Prostate gland (tissue), 2 donors: ENCODE measurements at regions not wholly inside any gene's neighbourhood (a gene's known extent, or its start where the extent isn't known, plus 50 kb on each side); places are given as distances from the start of the nearest gene placed in this dataset.
"Not testable (repeated sequence)": the region's sequence is repeated elsewhere in the genome, so short reads cannot be mapped to it uniquely, and the experiment has no call there.

Source experiments
- DNase-seq: peaks from one replicate; pipeline ENCODE4 v3.0.0-alpha.2; 2019; ENCODE audit warnings: low spot score
- H3K27ac ChIP-seq, 2 donors: fragments of 200-600 bp; sonication (generic); 2 replicates each; pipeline ENCODE4 v1.5.1; 2017 to 2019
- H3K27me3 ChIP-seq: fragments of 200-600 bp; sonication (generic); replicated peaks from 2 replicates; pipeline ENCODE4 v1.5.1; 2019; ENCODE audit not compliant: insufficient read depth
- H3K36me3 ChIP-seq, 2 donors: fragments of 200-600 bp; sonication (generic); 1 replicate in 1 of 2; 2 replicates in 1 of 2; pipeline versions ENCODE4 v1.5.1 to v1.8.1; 2017 to 2019
- H3K4me1 ChIP-seq: fragments of 200-600 bp; sonication (generic); replicated peaks from 2 replicates; pipeline ENCODE4 v1.5.1; 2019
- H3K4me3 ChIP-seq, 2 donors: fragments of 200-600 bp; sonication (generic); 2 replicates each; pipeline ENCODE4 v1.5.1; 2017 to 2019
- H3K9me3 ChIP-seq: fragments of 200-600 bp; sonication (generic); 2 replicates; pipeline ENCODE4 v1.5.1; 2017
- CTCF ChIP-seq, 4 experiments: fragments of 200-600 bp in 2 of 4; fragments of 450-650 bp in 2 of 4; sonication (generic) in 2 of 4; IDR thresholded peaks; 1 replicate in 3 of 4; 2 replicates in 1 of 4; pipeline ENCODE4 v1.5.1; 2016 to 2019; ENCODE audit warnings: antibody characterized with exemption in 4 of 4, mild to moderate bottlenecking in 2 of 4, moderate library complexity in 2 of 4
- POLR2A ChIP-seq: fragments of 450-650 bp; IDR thresholded peaks from one replicate; pipeline ENCODE4 v1.6.1; 2016; ENCODE audit warnings: antibody characterized with exemption, mild to moderate bottlenecking
- POLR2AphosphoS5 ChIP-seq: sonication (generic); formaldehyde crosslinking; IDR thresholded peaks from one replicate; pipeline ENCODE4 v1.6.1; 2017; ENCODE audit warnings: antibody characterized with exemption
- WGBS: methylation state at CpG from one replicate; pipeline ENCODE4 v1.1.5; 2018; 5-methylcytosine and 5-hydroxymethylcytosine counted together
- intact Hi-C: fragments of 100-400 bp; cut with DNase I; formaldehyde crosslinking; loops from one replicate; pipeline ENCODE4 v1.14.2; 2022

- Histone ChIP-seq H3K27ac (no peak overlapping the region), H3K9me3 (no peaks in the 10 kb centered on the region), H3K27me3 (no peaks in the 10 kb centered on the region), H3K36me3 (no peaks in the 10 kb centered on the region), H3K4me3 (no peak overlapping the region), H3K4me1 (no peaks in the 10 kb centered on the region)
- DNase-seq = no peak
- no peak for TF ChIP-seq CTCF (IDR thresholded peaks at IDR 0.05)
- TF ChIP-seq POLR2A = no peak
- no peak for TF ChIP-seq POLR2AphosphoS5
- intact Hi-C loops = no loop called here
- 91% methylated on average over 3 of the region's 3 CpGs for WGBS
Measured at GRCh38 chr18:43341014-43341413, 63.7 kb upstream of the SYT4 start.

GRCh38 chr18:43350176-43350575, 72.9 kb upstream of the SYT4 start:
- H3K9me3 ChIP-seq = no peaks in the 10 kb centered on the region
- H3K27ac ChIP-seq = no peak overlapping the region
- no peak for DNase-seq
- H3K4me1 ChIP-seq = no peaks in the 10 kb centered on the region
- H3K4me3 ChIP-seq = no peak overlapping the region
- H3K27me3 ChIP-seq = no peaks in the 10 kb centered on the region
- no peak for TF ChIP-seq POLR2AphosphoS5
- TF ChIP-seq POLR2A = no peak
- TF ChIP-seq CTCF (IDR thresholded peaks at IDR 0.05) = no peak
- intact Hi-C loops = no loop called here
- whole genome bisulfite sequencing = 83% methylated on average over 1 of the region's 1 CpG
- no peaks in the 10 kb centered on the region for H3K36me3 ChIP-seq

- Histone ChIP-seq H3K9me3 (no peaks in the 10 kb centered on the region), H3K27ac (no peak overlapping the region), H3K4me3 (no peak overlapping the region), H3K4me1 (no peaks in the 10 kb centered on the region), H3K36me3 (no peaks in the 10 kb centered on the region), H3K27me3 (no peaks in the 10 kb centered on the region)
- DNase-seq = no peak
- no peak for TF ChIP-seq CTCF (IDR thresholded peaks at IDR 0.05)
- no peak for TF ChIP-seq POLR2A
- no peak for TF ChIP-seq POLR2AphosphoS5
- intact Hi-C loops = no loop called here
Measured at GRCh38 chr18:43364535-43364934, 87.2 kb upstream of the SYT4 start.

- H3K4me3 ChIP-seq = no peak overlapping the region
- H3K9me3 ChIP-seq = no peaks in the 10 kb centered on the region
- H3K27me3 ChIP-seq = no peaks in the 10 kb centered on the region
- 73% methylated on average over 2 of the region's 2 CpGs for WGBS
- H3K36me3 ChIP-seq = no peaks in the 10 kb centered on the region
- no peak overlapping the region for H3K27ac ChIP-seq
- DNase-seq = no peak
- intact Hi-C loops = no loop called here
- H3K4me1 ChIP-seq = no peaks in the 10 kb centered on the region
- TF ChIP-seq CTCF (IDR thresholded peaks at IDR 0.05) = no peak
- no peak for TF ChIP-seq POLR2AphosphoS5
- no peak for TF ChIP-seq POLR2A
Measured at GRCh38 chr18:43367895-43368294, 90.6 kb upstream of the SYT4 start.

GRCh38 chr18:43369311-43369710, 92.0 kb upstream of the SYT4 start:
- intact Hi-C loops, H3K4me3 ChIP-seq, H3K27me3 ChIP-seq, DNase-seq, H3K27ac ChIP-seq, H3K9me3 ChIP-seq, H3K4me1 ChIP-seq, H3K36me3 ChIP-seq: not testable (repeated sequence)
- WGBS = 91% methylated on average over 5 of the region's 5 CpGs
